HFFc6 (cell line): ENCODE measurements at regions not wholly inside any gene's neighbourhood (a gene's known extent, or its start where the extent isn't known, plus 50 kb on each side); places are given as distances from the start of the nearest gene placed in this dataset.
A peak's percentile ranks its signal among the peaks of the same experiment; 100 is the strongest.

Experiments
- DNase-seq: peaks from one replicate; pipeline ENCODE4 v3.0.0-alpha.2; 2018
- H3K27ac Mint-ChIP-seq: 2 replicates; pipeline ENCODE4 v1.8.0; 2020; ENCODE audit warnings: mild to moderate bottlenecking, mixed read lengths
- H3K27me3 Mint-ChIP-seq: 2 replicates; pipeline ENCODE4 v1.8.0; 2021; ENCODE audit warnings: mild to moderate bottlenecking, moderate library complexity, mixed read lengths; ENCODE audit not compliant: insufficient read depth
- H3K36me3 Mint-ChIP-seq: 2 replicates; pipeline ENCODE4 v1.8.0; 2021; ENCODE audit warnings: low read depth, mixed read lengths
- H3K4me1 Mint-ChIP-seq: 2 replicates; pipeline ENCODE4 v1.8.0; 2020; ENCODE audit warnings: low read depth, mixed read lengths
- H3K4me3 Mint-ChIP-seq: 2 replicates; pipeline ENCODE4 v1.8.0; 2020; ENCODE audit warnings: mild to moderate bottlenecking, moderate library complexity, mixed read lengths
- H3K9me3 Mint-ChIP-seq: 2 replicates; pipeline ENCODE4 v1.8.0; 2020; ENCODE audit warnings: mild to moderate bottlenecking, mixed read lengths
- TF ChIP-seq, protein P1 (sequence below): fragments of 200-600 bp; sonication (generic); IDR thresholded peaks from 2 replicates; pipeline ENCODE4 v1.5.0; 2021; ENCODE audit warnings: antibody characterized with exemption, mild to moderate bottlenecking

DNA sequence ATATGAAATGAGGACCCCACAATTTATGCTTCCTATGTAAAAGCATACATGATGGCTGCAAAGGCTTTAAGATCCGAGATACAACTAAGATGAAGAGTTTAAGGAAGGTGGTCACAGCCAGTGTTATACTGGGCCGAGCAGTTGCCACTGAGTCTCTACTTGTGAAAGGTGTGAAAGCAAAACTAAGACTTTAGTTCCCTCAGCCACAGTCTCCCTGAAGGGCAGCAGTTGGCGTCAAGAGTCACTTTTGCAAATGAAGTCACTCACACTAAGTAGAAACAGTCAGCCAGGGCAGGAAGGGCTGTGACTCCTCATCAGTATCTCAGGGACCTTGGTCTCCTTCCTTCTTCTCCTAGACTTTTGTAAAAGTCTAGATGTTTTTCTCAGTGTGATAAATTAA lies 191.6 kb upstream of the MCHR2 start:
- Mint-ChIP-seq H3K27me3 (no peaks in the 10 kb centered on the region), H3K27ac (no peak overlapping the region), H3K4me1 (peaks cover 44% of the 10 kb centered on the region), H3K4me3 (no peak overlapping the region), H3K36me3 (no peaks in the 10 kb centered on the region), H3K9me3 (no peaks in the 10 kb centered on the region)
- TF ChIP-seq, protein P1, sequence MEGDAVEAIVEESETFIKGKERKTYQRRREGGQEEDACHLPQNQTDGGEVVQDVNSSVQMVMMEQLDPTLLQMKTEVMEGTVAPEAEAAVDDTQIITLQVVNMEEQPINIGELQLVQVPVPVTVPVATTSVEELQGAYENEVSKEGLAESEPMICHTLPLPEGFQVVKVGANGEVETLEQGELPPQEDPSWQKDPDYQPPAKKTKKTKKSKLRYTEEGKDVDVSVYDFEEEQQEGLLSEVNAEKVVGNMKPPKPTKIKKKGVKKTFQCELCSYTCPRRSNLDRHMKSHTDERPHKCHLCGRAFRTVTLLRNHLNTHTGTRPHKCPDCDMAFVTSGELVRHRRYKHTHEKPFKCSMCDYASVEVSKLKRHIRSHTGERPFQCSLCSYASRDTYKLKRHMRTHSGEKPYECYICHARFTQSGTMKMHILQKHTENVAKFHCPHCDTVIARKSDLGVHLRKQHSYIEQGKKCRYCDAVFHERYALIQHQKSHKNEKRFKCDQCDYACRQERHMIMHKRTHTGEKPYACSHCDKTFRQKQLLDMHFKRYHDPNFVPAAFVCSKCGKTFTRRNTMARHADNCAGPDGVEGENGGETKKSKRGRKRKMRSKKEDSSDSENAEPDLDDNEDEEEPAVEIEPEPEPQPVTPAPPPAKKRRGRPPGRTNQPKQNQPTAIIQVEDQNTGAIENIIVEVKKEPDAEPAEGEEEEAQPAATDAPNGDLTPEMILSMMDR, result no peak
- DNase-seq, result no peak

DNA sequence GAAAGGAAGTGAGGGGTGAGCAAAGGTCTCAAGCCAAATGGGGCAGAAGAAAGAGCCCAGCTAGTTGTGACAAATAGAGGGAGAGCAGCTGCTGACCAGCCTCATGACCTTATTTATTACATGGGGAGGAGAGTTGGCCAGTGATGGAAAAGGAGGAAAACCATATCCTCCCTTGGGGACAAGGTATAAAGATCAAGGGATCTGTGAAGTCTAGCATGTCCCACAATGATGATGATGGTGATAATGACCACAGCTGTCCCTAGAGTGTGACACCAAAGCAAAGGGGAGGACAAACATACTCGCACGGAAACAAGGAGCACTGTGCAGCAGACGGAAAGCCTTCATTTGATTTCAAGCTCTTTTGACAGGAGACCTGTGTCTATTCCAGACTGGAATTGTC lies 190.4 kb upstream of the MCHR2 start:
- no peak for DNase-seq
- H3K27ac Mint-ChIP-seq, result no peak overlapping the region
- no peaks in the 10 kb centered on the region for H3K27me3 Mint-ChIP-seq
- peaks cover 42% of the 10 kb centered on the region for H3K4me1 Mint-ChIP-seq
- no peaks in the 10 kb centered on the region for H3K36me3 Mint-ChIP-seq
- H3K9me3 Mint-ChIP-seq, result no peaks in the 10 kb centered on the region
- TF ChIP-seq, protein P1, result no peak
- no peak overlapping the region for H3K4me3 Mint-ChIP-seq

DNA sequence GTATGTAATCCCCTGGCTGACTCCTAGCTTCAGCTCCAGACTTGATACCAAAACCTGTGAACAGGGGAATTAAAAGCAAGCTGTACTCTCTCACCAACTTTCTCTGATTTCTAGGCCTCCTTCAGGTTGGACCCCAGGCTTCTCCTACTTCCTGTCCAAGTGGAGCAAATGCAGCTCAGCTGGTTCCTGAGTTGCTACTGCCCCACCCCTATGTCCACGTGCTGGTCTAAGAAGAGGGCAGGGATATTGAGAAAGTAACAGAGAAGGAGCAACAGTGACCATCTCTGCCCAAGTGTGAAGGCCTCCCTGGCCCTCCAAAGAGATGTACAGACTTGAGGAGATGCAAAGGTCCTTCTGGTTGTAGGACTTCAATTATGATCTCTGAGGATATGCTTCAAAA lies 188.3 kb upstream of the MCHR2 start:
- Mint-ChIP-seq H3K4me3 (no peak overlapping the region), H3K4me1 (peaks cover 36% of the 10 kb centered on the region), H3K27me3 (no peaks in the 10 kb centered on the region), H3K9me3 (no peaks in the 10 kb centered on the region), H3K27ac (no peak overlapping the region), H3K36me3 (no peaks in the 10 kb centered on the region)
- TF ChIP-seq, protein P1, result no peak
- DNase-seq, result no peak

DNA sequence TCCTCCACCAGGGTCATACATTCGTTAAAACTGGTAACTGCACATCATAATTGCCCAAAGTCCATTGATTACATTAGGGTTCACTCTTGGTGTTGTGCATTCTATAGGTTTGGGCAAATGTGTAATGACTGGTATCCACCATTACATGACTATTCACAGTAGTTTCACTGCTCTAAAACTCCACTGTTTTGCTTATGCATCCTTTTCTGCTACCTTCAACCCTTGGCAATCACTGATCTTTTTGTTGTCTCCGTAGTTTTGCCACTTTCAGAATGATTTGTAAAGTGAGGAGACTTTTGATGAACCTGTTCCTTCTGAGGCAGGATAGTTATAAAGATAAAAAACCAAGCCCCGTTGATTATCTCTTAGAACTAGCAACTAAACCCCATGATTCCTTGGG lies 187.3 kb upstream of the MCHR2 start:
- TF ChIP-seq, protein P1, result no peak
- no peak for DNase-seq
- Mint-ChIP-seq H3K9me3 (no peaks in the 10 kb centered on the region), H3K36me3 (no peaks in the 10 kb centered on the region), H3K27me3 (no peaks in the 10 kb centered on the region), H3K4me1 (peaks cover 39% of the 10 kb centered on the region), H3K4me3 (no peak overlapping the region), H3K27ac (no peak overlapping the region)

DNA sequence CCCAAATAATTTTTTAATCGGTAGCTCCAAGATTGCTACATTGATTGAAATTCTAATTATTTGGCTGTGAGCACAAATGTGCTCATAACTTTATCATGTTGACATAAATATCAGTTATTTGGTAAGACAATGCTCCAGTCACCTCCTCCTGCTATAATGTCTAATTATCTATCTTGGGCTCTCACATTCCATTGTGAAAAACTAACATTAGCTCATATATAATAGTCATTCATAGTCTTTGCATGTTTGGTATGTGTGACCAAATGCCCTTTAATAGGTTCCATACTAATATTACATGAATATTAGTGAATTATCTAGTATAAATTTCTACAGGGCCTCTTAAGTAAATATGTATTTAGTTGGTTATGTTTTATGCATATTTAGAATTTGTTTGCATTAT lies 185.6 kb upstream of the MCHR2 start:
- Mint-ChIP-seq H3K36me3 (no peaks in the 10 kb centered on the region), H3K9me3 (no peaks in the 10 kb centered on the region), H3K4me3 (no peak overlapping the region), H3K27me3 (no peaks in the 10 kb centered on the region), H3K4me1 (peaks cover 45% of the 10 kb centered on the region), H3K27ac (no peak overlapping the region)
- DNase-seq, result no peak
- TF ChIP-seq, protein P1, result no peak

DNA sequence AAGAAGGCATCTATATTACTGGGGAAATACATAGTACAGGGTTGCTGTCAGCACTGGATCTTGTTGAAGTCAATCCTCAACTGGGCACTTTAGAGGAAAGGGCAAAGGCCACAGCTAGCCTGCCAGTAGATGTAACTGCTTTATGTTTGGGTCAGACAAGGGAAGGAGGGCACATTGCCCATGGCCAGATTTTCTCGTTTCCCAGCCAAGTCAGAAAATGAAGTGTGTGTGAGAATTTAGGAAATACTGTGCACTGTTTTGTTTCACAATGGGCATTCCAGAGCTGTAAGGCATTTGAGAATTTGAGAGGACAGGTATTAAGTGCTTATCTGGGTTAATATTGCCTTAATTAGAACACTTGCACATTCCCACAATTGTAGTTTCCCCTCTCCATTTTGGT lies 183.9 kb upstream of the MCHR2 start:
- Mint-ChIP-seq H3K36me3 (no peaks in the 10 kb centered on the region), H3K27me3 (no peaks in the 10 kb centered on the region), H3K4me1 (peaks cover 45% of the 10 kb centered on the region), H3K9me3 (no peaks in the 10 kb centered on the region), H3K4me3 (peak overlapping the region; percentile 6; the same call in 1 of the 2 replicates), H3K27ac (no peak overlapping the region; the same call in 1 of the 2 replicates)
- DNase-seq, result no peak
- TF ChIP-seq, protein P1, result no peak
